Endothelial cell of umbilical vein (primary cell): ENCODE measurements at regions not wholly inside any gene's neighbourhood (a gene's known extent, or its start where the extent isn't known, plus 50 kb on each side); places are given as distances from the start of the nearest gene placed in this dataset.

ENCODE experiments used
- BruUV-seq: library from RNA; stranded (reverse); fragments of 400-500 nt; replicated peaks from 2 replicates; lab custom pipeline; 2021; lab: Mats Ljungman, UMichigan
- CTCF ChIA-PET: fragments of 300-600, 350-600 bp; sonication (Branson Sonifier 250); formaldehyde crosslinking; loops from one replicate; lab custom pipeline; 2021; ENCODE audit warnings: antibody characterized with exemption, inconsistent platforms; lab: Charles Lee
- POLR2A ChIA-PET: fragments of 300-600, 350-600 bp; sonication (Branson Sonifier 250); formaldehyde crosslinking; loops from one replicate; lab custom pipeline; 2021; ENCODE audit warnings: antibody characterized with exemption, inconsistent platforms; lab: Charles Lee
- DNase-seq: peaks from one replicate; pipeline ENCODE4 v3.0.0-alpha.2; 2011; ENCODE audit warnings: low read depth, low spot score
- FAIRE-seq: peaks from 2 replicates; lab custom pipeline; 2011; peaks lifted over from hg19 to GRCh38; lab: Jason Lieb, UNC
- H2AFZ ChIP-seq: 2 replicates; pipeline ENCODE4 v1.6.0; 2012; ENCODE audit warnings: low read depth, low read length, control low read depth, inconsistent platforms
- H3K27ac ChIP-seq: 2 replicates; pipeline ENCODE4 v1.5.1; 2011; ENCODE audit warnings: low read depth, mild to moderate bottlenecking, control low read depth, low read length, moderate library complexity; ENCODE audit not compliant: insufficient read depth
- H3K27me3 ChIP-seq, 2 experiments: 2 replicates each; pipeline versions ENCODE4 v1.6.0 to v1.6.1; 2011; ENCODE audit warnings: low read length in 2 of 2, mixed read lengths in 1 of 2; ENCODE audit not compliant: control insufficient read depth in 2 of 2, insufficient read depth in 2 of 2
- H3K36me3 ChIP-seq, 2 experiments: 2 replicates in 1 of 2; 3 replicates in 1 of 2; pipeline ENCODE4 v1.5.1; 2011; ENCODE audit warnings: low read length in 2 of 2, mild to moderate bottlenecking in 1 of 2, moderate library complexity in 1 of 2; ENCODE audit not compliant: control insufficient read depth in 2 of 2, insufficient read depth in 2 of 2; ENCODE audit errors: extremely low read depth in 1 of 2
- H3K4me1 ChIP-seq: 3 replicates; pipeline ENCODE4 v1.5.1; 2011; ENCODE audit warnings: mild to moderate bottlenecking, low read length; ENCODE audit not compliant: control insufficient read depth, insufficient read depth; ENCODE audit errors: extremely low read depth
- H3K4me2 ChIP-seq: 2 replicates; pipeline ENCODE4 v1.6.1; 2011; ENCODE audit warnings: low read length, control low read depth, mixed read lengths; ENCODE audit not compliant: insufficient read depth
- H3K4me3 ChIP-seq, 3 experiments: fragments of 200-600 bp in 1 of 3; sonication (generic), shearing (Covaris generic) in 1 of 3; replicated peaks in 1 of 3; 2 replicates each; pipeline ENCODE4 v1.5.1; 2011 to 2016; ENCODE audit warnings: control low read depth in 3 of 3, low read length in 3 of 3, mild to moderate bottlenecking in 2 of 3, inconsistent platforms in 1 of 3, low read depth in 1 of 3, moderate library complexity in 1 of 3; ENCODE audit not compliant: insufficient read depth in 1 of 3
- H3K79me2 ChIP-seq: 2 replicates; pipeline ENCODE4 v1.6.0; 2012; ENCODE audit warnings: low read length, inconsistent platforms; ENCODE audit not compliant: control insufficient read depth, insufficient read depth
- H3K9ac ChIP-seq: replicated peaks from 2 replicates; pipeline ENCODE3; 2011; ENCODE audit warnings: low read length, control low read depth; ENCODE audit not compliant: insufficient read depth; ENCODE audit errors: extremely low read depth
- H3K9me1 ChIP-seq: replicated peaks from 3 replicates; pipeline ENCODE4 v1.6.0; 2011; ENCODE audit warnings: mild to moderate bottlenecking, low read length; ENCODE audit not compliant: control insufficient read depth, insufficient read depth; ENCODE audit errors: extremely low read depth
- H3K9me3 ChIP-seq: replicated peaks from 2 replicates; pipeline ENCODE4 v1.5.1; 2012; ENCODE audit warnings: low read length, inconsistent platforms; ENCODE audit not compliant: control insufficient read depth, insufficient read depth
- H4K20me1 ChIP-seq: replicated peaks from 2 replicates; pipeline ENCODE3; 2011; ENCODE audit warnings: mild to moderate bottlenecking, low read length; ENCODE audit not compliant: control insufficient read depth, insufficient read depth; ENCODE audit errors: extremely low read depth
- EZH2 ChIP-seq: IDR thresholded peaks from 2 replicates; pipeline ENCODE4 v1.6.1; 2012; ENCODE audit warnings: borderline replicate concordance, low read depth, mild to moderate bottlenecking, moderate library complexity, low read length, inconsistent platforms; ENCODE audit not compliant: severe bottlenecking
- FOS ChIP-seq: IDR thresholded peaks from 2 replicates; pipeline ENCODE4 v1.6.1; 2011; ENCODE audit warnings: mild to moderate bottlenecking, low read length, moderate library complexity, borderline replicate concordance; ENCODE audit not compliant: insufficient read depth
- GATA2 ChIP-seq: IDR thresholded peaks from 2 replicates; pipeline ENCODE4 v1.7.0; 2011; ENCODE audit warnings: low read depth, mild to moderate bottlenecking, moderate library complexity, mixed read lengths, low read length; ENCODE audit not compliant: insufficient read length, insufficient read depth
- JUN ChIP-seq: IDR thresholded peaks from 2 replicates; pipeline ENCODE4 v1.6.1; 2011; ENCODE audit warnings: borderline replicate concordance, low read depth; ENCODE audit not compliant: insufficient read length, insufficient read depth
- MYC ChIP-seq: IDR thresholded peaks from one replicate; pipeline ENCODE4 v1.6.1; 2011; ENCODE audit warnings: mild to moderate bottlenecking, low read depth, low read length
- POLR2A ChIP-seq: IDR thresholded peaks from 2 replicates; pipeline ENCODE4 v1.6.1; 2012; ENCODE audit warnings: low read depth, mild to moderate bottlenecking, control low read depth, low read length
- POLR2AphosphoS5 ChIP-seq: IDR thresholded peaks from 2 replicates; pipeline ENCODE4 v1.6.1; 2012; ENCODE audit warnings: low read depth, mild to moderate bottlenecking, control low read depth, low read length, moderate library complexity; ENCODE audit not compliant: insufficient read depth
- dilution Hi-C: fragments of 300-500 bp; cut with MboI; formaldehyde crosslinking; loops from one replicate; pipeline ENCODE4 v1.15.0; 2019; ENCODE audit warnings: low sequenced_read_pairs; ENCODE audit not compliant: extremely low pct_ligation_motif_present
- intact Hi-C: fragments of 100-400 bp; cut with micrococcal nuclease; formaldehyde crosslinking; loops from one replicate; pipeline ENCODE4 v1.10.0; 2022
- TF ChIP-seq, protein P1 (sequence below): IDR thresholded peaks from 2 replicates; pipeline ENCODE4 v1.6.1; 2011; ENCODE audit not compliant: insufficient read depth, insufficient read length
- TF ChIP-seq, protein P2 (sequence below), 2 donors: IDR thresholded peaks; 1 replicate in 1 of 2; 2 replicates in 1 of 2; pipeline ENCODE4 v1.5.1; 2011; ENCODE audit warnings: low read length in 2 of 2, mild to moderate bottlenecking in 2 of 2, moderate library complexity in 2 of 2, control low read depth in 1 of 2, inconsistent platforms in 1 of 2, low read depth in 1 of 2; ENCODE audit not compliant: insufficient read depth in 1 of 2; ENCODE audit errors: extremely low read depth in 1 of 2

DNA sequence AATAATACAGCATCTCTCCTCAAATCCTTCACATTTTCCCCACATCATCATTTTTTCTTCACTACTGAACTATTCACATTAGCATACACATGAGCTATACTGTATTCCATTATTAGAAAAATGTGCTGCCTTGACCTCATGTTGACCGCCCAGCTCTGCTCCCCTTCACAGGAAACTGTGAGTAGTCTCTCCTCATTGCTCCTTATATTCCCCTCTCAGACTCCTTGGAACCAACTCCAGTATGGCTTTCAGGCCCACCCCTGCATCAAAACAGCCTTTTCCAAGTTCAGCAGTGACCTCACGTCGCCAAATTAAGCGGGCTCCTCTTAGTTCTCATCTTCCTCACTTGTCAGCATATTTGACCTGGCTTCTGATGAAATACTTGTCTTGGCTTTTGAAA is 59.2 kb upstream of the SPAG17 start:
- Histone ChIP-seq H3K9me1 (no peaks in the 10 kb centered on the region), H3K27me3 (no peaks in the 10 kb centered on the region), H3K9ac (no peak overlapping the region), H3K27ac (no peak overlapping the region), H3K4me1 (no peaks in the 10 kb centered on the region), H3K79me2 (no peaks in the 10 kb centered on the region), H3K4me2 (no peak overlapping the region), H4K20me1 (no peaks in the 10 kb centered on the region), H2AFZ (no peak overlapping the region), H3K4me3 (no peak overlapping the region), H3K36me3 (no peaks in the 10 kb centered on the region), H3K9me3 (no peaks in the 10 kb centered on the region)
- ChIA-PET POLR2A (no interaction called here), CTCF (no interaction called here)
- no peak for TF ChIP-seq JUN
- no peak for TF ChIP-seq POLR2A
- no peak for TF ChIP-seq EZH2
- TF ChIP-seq FOS: no peak
- TF ChIP-seq MYC: no peak
- TF ChIP-seq, protein P1, sequence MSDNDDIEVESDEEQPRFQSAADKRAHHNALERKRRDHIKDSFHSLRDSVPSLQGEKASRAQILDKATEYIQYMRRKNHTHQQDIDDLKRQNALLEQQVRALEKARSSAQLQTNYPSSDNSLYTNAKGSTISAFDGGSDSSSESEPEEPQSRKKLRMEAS: no peak
- no peak for TF ChIP-seq POLR2AphosphoS5
- no peak for TF ChIP-seq GATA2
- TF ChIP-seq, protein P2, sequence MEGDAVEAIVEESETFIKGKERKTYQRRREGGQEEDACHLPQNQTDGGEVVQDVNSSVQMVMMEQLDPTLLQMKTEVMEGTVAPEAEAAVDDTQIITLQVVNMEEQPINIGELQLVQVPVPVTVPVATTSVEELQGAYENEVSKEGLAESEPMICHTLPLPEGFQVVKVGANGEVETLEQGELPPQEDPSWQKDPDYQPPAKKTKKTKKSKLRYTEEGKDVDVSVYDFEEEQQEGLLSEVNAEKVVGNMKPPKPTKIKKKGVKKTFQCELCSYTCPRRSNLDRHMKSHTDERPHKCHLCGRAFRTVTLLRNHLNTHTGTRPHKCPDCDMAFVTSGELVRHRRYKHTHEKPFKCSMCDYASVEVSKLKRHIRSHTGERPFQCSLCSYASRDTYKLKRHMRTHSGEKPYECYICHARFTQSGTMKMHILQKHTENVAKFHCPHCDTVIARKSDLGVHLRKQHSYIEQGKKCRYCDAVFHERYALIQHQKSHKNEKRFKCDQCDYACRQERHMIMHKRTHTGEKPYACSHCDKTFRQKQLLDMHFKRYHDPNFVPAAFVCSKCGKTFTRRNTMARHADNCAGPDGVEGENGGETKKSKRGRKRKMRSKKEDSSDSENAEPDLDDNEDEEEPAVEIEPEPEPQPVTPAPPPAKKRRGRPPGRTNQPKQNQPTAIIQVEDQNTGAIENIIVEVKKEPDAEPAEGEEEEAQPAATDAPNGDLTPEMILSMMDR (IDR thresholded peaks at IDR 0.05; ENCODE audit: extremely low read depth in 1 of 2, insufficient read depth in 1 of 2, low read depth in 1 of 2, low read length in 2 of 2): no peak
- dilution Hi-C loops (no loop called here), intact Hi-C loops (no loop called here)
- DNase-seq (no peak), FAIRE-seq (no peak)
- BruUV-seq: no TSS peak
